GM18867 (cell line): ENCODE measurements at regions not wholly inside any gene's neighbourhood (a gene's known extent, or its start where the extent isn't known, plus 50 kb on each side); places are given as distances from the start of the nearest gene placed in this dataset.
"Not testable (repeated sequence)": the region's sequence is repeated elsewhere in the genome, so short reads cannot be mapped to it uniquely, and the experiment has no call there.

Source experiments
- ATAC-seq: cut with Tn5 transposase; IDR thresholded peaks from one replicate; pipeline ENCODE4 v1.9.1; 2021; ENCODE audit warnings: mild to moderate bottlenecking, moderate library complexity; ENCODE audit not compliant: unreplicated experiment

DNA sequence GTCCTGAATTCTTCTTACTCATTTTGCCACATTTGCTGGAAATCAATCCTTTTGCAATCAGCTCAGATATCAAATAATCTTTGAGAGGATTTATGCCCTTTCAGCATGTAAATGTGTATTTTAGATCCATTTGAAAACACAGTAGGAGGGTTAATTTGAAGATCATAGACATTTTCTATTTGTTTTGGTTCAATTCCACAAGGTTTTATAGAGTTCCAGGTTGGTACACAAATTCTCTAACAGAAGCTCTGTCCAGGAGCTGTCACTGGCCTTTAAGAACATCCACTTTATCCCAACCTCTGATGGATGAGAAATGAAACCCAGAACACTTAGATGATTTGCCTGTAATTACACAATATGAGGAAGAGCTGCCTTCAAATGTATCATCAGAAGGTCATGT lies 157.3 kb upstream of the CHAC2 start:
- ATAC-seq = no peak

DNA sequence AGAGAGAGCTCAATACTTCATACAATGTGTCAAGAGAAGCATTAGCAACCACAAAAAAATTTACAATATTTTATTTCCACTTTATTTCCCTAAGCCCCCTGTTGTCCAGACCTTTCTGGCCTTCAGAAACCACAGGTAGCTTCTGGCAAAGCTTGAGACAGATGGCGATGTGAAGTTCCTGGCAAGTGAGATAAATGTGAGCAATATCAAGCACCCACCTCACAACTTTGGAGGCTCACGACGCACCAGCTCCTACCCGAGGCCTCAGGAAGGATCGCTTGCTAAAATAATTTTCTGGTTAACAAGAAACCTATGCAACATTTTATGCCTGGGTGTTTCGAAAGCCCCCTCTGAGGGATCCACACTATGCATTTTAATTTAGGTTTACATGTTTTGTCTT lies 158.1 kb upstream of the CHAC2 start:
- no peak for ATAC-seq

DNA sequence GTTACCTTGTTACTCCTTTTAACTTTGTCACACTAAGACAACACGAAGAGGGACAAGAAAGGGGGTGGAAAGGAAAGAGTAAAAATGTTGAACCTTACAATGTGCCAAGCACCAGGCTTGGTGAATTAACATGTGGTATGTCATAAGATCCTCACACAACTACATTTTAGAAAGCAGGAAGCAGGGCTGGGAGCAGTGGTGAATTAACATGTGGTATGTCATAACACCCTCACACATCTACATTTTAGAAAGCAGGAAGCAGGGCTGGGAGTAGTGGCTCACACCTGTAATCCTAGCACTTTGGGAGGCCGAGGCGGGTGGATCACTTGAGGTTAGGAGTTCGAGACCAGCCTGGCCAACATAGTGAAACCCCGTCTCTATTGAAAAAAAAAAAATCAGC lies 159.3 kb upstream of the CHAC2 start:
- no peak for ATAC-seq

DNA sequence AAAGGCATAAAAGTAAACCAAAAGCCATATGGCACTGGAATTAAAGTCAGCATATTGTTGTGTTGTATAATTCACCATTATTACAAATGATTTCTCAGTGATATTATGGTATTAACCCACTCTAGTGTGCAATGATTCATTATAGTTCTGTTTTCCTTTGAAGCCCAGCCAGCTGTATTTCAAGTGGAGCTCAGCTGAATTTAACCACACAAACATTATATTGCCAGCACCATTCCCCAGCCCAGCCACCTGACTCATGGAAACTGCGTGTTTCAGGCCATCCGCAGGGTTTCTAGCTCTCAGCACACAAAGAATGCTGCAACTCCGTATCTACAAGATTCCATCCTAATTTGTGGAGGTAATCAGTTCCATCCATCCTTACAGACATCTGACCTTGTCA lies 166.8 kb upstream of the CHAC2 start:
- ATAC-seq = no peak

DNA sequence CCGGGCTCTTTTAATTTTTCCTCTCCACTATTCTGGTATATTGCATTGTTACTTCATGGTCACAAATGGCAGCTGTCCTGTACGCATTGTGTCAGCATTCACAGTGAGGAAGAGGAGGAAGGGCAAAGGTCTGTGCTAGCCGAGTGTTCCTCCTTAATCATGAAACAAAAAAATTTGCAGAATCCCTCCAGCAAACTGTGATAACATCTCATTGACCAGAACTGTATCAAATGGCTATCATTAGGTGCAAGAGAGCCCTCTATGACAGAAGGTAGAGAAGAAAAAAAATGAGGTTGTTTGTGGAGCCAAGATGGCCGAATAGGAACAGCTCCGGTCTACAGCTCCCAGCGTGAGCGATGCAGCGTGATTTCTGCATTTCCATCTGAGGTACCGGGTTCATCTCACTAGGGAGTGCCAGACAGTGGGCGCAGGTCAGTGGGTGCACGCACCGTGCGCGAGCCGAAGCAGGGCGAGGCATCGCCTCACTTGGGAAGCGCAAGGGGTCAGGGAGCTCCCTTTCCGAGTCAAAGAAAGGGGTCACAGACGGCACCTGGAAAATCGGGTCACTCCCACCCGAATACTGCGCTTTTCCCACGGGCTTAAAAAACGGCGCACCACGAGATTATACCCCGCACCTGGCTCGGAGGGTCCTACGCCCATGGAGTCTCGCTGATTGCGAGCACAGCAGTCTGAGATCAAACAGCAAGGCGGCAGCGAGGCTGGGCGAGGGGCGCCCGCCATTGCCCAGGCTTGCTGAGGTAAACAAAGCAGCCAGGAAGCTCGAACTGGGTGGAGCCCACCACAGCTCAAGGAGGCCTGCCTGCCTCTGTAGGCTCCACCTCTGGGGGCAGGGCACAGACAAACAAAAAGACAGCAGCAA lies 180.6 kb upstream of the CHAC2 start:
- ATAC-seq = not testable (repeated sequence)

DNA sequence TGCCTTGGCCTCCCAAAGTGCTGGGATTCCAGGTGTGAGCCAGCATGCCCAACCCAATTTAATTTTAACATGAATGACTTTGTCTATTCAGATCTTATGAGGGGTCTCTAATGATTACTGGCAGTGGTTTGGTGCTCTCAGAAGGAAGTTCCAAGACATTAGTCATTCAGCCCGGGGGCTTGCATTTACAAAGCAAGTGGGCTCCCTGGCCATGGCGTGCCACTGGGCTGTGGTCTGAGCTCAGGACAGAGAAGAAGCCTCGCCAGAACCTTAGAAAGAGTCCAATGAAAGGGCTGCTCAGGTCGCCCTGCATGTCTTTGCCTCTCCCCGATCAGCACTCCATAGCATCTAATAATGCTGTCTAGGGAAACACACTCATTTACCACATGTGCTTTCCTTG lies 182.6 kb upstream of the CHAC2 start:
- ATAC-seq = no peak

DNA sequence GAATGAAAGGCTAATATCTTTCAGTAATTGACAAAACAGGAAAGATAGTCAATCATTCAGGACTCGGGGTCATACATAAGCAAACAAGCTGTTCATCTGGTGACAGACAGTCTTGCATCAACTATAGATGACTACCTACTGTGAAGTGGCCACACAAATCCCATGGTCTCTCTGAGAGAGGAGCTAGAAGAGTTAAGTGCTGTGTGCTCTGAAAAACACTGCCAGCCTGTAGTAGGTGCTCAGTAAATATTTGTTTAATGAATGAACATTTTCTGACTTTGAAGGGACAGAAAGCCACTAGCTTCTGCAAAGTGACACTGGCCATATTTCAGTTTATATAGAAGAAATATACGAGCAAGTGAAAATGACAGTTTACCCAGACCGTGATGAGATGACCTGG lies 184.0 kb upstream of the CHAC2 start:
- no peak for ATAC-seq

DNA sequence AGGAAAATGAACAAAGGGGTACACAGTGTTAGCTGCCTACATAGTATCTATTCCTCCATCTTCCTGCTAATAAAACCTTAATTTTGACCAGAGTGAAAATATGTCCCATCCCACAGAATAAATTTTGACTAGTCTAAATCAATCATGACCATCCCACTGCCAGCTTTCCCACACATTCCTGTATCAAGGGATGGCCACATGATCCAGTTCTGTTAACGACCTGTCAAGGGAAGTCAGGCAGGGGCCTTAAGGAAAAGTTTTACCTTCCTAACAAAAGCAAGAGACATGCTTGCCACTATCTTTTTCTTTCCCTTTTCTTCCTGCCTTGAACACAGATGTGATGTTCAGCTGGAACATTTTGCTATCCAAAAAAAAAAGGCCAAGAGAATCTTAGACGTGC lies 185.0 kb upstream of the CHAC2 start:
- ATAC-seq = no peak

DNA sequence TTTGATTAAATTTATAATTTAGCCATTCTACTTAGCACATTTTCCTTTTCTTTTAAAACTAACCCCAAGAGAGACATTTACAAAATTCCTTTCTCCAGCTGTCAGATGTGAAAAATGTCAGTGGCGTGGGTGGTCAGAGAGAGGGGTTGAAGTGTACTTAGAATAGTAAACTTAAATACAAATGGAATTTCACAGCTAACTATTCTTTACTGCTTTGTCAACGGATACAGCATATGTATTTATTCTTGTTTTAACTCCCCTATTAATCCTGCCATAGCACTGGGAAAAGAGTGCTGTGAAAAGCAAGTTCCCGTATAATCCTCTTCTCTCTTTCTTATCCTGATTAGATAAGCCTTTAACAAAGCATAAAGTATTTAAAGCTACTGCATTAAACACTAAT lies 191.4 kb upstream of the CHAC2 start:
- ATAC-seq = no peak

DNA sequence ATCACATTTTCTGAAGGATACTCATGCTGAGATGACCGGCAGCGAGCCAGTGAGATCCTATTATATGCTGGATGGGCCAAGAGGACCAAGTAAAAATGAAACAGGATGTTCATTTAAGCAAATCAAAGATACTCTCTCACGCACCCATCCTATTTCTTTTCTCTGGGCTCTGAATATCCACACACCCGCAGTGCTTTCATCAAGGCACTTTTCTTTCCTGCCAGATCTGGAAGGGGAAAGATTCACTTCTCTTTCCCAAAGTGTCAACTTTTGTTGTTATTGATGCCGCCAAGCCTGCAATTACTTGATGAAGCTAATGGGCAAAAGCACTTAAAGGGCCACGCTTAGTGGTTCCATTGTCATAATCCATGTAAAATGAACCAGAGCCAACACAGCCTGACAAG lies 191.9 kb upstream of the CHAC2 start:
- ATAC-seq = no peak

DNA sequence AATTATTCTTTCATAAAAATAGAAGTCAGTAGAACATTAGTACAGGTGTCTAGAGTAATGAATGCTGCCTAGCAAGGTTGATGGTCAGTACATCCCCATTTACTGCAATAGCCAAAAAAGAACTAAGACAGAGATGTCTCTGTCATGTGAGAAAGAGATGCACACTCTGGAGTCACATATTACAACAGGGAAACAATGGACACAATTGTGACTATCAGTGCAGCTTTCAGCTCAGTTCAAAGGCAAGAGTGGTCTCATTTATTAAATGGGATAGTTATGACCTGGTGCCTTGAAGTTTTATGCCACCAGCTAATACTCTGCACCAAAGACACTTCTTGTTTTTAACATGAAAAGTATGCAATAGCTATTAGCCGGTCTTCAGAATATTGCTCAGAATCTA lies 194.9 kb upstream of the CHAC2 start:
- ATAC-seq = no peak

DNA sequence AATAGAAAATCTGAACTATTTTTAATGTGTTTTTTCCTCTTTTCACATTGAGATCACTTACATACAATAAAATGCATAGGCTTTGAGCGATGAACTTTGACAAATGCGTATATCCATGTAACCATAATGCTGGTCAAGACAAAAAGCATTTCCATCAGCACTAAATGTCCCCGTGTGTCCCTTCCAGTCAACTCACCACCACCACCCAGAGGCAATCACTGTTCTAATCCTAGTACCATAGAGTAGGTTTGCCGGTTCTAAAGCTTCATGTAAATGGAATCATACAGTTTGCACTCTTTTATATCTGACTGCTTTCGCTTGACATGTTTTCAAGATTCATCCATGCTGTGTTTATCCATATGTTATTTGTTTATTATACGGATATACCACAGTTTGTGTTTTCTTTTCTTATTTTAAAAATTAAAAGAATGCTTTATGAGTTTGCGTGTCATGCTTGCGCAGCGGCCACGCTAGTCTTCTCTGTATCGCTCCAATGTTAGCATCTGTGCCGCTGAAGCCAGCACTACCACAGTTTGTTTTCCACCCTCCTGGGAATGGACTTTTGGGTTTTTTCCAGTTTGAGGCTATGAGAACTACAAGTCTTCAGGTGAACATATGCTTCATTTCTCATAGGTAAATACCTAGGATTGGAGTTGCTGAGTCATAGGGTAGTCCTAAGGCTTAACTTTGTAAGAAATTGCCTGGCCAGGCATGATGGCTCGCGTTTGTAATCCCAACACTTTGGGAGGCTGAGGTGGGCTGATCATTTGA lies 197.5 kb upstream of the CHAC2 start:
- no peak for ATAC-seq

DNA sequence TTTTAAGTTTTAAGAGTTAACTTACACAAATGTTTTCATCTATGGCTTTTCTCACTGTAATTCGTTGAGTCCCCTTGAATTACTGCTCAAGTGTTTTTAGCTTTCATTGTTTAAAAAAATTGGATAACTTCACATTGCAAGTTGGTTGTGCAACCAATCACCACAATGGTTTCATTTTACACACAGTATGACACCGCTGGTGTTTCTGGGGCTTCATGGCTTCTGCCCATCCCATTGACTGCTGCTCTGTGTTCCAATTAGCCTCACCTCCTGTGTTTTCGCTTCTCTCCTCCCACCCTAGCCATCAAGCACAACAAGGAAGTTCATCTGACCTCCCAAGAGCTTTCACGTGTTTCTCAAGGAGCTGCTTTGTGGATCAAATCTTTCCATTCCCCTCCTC lies 199.1 kb upstream of the CHAC2 start:
- no peak for ATAC-seq

DNA sequence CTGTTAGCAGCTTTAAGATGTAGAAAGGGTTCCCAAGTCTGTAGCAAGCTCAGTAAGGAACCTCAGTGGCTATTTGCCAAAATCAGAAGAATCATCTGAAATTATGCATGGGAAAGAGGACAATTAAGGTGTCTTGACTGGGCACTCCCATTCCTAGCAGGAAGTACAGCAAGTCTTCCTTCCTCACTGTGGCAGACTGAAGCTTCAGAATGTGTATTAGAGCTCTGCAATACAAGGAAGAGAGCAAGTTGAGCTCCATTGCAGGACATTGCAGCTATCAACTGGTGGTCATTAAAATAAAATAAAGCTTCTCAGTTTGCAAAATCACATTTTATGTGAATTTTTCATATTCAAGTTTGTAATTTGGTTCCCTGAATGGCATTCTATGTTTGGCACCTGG lies 200.5 kb upstream of the CHAC2 start:
- no peak for ATAC-seq

DNA sequence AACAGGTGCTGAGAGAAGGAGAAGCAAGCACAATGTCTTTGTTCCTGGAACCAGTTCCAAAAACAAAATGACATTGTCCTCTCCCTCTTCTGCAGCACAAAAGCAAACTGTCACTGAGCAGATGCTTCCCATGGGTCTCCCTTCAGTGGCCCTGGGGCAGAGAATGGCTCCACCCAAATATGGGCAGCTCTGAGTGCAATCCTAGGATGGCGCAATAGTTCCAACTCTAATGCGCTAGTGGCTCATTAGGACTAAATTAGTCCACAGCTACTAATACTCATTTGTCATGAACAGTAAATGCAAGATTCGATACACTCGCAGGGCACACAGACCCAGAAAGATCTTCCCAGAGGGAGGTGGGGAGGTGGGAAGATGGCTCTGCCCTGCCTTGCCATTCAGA lies 205.2 kb upstream of the CHAC2 start:
- no peak for ATAC-seq

DNA sequence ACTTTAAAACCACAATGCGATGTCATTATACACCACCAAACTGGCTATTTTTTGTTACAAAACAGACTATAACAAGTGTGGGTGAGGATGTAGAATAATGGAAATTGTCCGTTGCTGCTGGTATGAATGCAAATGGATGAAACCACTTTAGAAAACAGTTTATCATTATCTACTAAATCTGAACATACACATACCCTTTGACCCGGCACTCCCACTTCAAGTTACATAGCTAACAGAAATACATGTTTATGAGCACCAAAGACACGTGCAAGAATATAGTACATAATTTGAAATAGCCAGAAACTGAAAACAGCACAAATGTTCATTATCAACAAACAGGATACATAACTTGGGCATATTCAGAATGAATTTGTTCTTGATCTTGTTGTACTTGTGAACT lies 206.4 kb upstream of the CHAC2 start:
- no peak for ATAC-seq

DNA sequence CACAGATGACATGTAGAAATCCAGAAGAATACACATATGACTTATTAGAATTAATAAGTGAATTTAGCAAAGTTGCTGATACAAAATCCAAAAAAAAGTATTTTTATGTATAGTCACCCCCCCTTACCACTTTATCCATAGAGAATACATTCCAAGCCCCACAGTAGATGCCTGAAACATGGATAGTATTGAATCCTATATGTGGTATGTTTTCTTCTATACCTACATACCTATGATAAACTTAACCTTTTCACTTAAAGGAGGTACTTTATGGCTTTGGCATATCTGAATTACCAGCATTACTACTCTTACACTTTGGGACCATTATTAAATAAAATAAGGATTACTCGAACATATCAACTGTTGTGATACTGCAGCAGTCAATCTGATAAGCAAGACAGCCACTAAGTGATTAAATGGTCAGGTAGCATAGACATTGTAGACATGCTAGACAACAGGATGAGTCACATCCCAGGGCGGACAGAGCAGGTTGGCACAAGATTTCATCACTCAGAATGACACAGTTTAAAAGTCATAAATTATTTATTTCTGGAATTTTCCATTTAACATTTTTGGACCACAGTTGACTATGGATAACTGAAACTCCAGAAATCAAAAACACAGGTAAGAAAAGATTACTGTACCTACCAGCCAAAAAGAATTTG lies 208.2 kb upstream of the CHAC2 start:
- no peak for ATAC-seq

DNA sequence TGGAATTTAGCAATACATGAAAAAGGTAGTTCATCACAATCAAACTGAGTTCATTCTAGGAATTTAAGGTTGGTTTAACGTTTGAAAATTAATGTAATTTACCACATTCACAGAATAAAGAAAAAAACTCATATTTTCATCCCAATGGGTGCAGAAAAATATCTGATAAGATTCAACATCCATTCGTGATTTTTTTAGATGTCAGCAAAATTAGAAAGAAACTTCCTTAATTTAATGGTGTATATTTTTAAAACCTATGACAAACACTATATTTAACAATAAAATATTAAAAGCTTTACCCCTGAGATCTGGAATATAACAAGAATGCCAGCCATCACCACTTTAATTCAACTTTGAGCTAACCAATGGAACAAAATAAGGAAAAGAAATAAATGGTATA lies 208.7 kb upstream of the CHAC2 start:
- ATAC-seq = no peak

DNA sequence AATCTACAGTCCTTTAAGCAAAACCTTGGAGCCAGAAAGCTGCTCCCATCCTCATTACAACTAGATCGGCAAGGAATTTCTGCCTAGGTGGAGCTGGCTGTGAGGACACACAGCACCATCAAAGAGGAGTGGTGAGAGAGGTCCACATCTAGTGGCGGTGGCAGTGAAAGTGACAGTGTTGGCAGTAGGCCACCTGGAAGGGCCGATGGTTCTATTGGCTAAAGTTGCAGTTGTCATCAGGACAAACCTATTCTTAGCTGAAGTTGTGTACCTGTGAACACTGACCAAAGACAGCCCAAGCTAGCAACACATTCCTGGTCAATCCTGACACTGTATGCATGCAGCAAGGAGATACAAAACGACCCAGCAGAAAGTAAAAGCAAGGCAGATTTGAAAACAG lies 218.1 kb upstream of the CHAC2 start:
- ATAC-seq = no peak

DNA sequence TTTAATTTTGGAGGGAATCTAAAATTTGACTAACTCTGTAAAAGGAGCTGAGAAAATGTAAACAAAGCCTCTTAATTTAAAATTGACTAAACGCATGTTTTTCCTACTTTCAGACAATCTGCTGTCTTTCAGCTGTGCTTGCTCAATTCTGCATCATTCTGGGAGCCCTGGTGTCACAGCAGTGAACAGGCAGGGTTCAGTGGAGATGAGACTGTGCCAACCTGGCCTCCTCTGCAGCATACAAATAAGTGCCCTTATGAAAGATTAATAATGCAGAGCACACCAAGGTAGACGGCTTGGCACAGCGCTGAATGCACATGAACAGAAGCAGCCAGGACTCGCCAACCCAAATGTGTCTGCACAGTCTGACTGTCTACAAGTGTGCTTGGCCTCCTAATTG lies 222.0 kb upstream of the CHAC2 start:
- no peak for ATAC-seq

DNA sequence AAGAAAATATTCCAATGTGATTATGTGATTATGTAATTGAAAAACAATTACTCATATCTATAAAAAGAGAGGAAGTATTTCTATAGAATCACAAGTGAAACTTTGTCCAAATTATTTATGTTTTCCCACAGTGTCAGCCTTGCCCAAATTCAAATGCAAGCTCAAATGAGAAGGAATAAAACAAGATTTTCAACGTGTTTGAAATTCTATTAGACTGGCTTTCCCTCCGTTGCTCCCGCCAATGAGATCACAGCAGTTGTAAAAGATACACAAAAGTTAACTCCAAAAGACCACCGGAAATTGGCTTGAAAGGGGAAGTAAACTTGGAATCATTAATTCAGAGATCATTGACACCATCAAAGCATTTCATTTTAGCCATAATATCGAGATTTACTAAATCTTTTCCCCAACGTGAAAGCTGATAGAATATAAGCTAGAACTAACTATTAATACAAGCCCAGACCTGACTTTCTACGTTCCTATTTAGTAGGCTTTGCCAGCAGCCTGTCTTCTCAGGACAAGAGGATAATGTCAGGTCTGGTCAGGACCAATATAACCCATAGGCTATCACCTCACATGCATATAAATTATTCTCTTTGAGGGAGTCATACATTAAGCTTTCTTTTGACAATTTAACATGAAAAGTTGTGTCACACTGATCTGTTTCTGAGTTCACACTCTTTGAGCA lies 222.6 kb upstream of the CHAC2 start:
- no peak for ATAC-seq
